ENCODE measurements at regions not wholly inside any gene's neighbourhood (a gene's known extent, or its start where the extent isn't known, plus 50 kb on each side); places are given as distances from the start of the nearest gene placed in this dataset.

GRCh38 chr5:72599065-72599433 is 91.8 kb upstream of the ZNF366 start:
- intact Hi-C loops (cut with DNase I), result no loop called here

GRCh38 chr5:72598401-72599064 is 91.3 kb upstream of the ZNF366 start:
- Histone ChIP-seq H3K9me3 (no peaks in the 10 kb centered on the region), H3K4me1 (peaks cover 11 to 20% of the 10 kb centered on the region in 2 donors), H3K27ac (peak overlapping the region in 2 of 3 donors; percentile 16 to 33), H3K36me3 (no peaks in the 10 kb centered on the region), H3K4me3 (replicated peaks in 1 of 3) (no peak overlapping the region), H3K27me3 (no peaks in the 10 kb centered on the region)
- TF ChIP-seq POLR2A (IDR thresholded peaks at IDR 0.05), result no peak
- intact Hi-C loops (cut with DNase I), result no loop called here
- 86 to 89% methylated on average over 5 of the region's 5 CpGs for WGBS, 2 donors
- DNase-seq, result no peak

More at GRCh38 chr5:72599065-72599433, 91.8 kb upstream of the ZNF366 start:
- Histone ChIP-seq H3K27ac (no peak overlapping the region), H3K4me1 (peaks cover 11 to 20% of the 10 kb centered on the region in 2 donors), H3K4me3 (replicated peaks in 1 of 3) (no peak overlapping the region), H3K9me3 (no peaks in the 10 kb centered on the region), H3K36me3 (no peaks in the 10 kb centered on the region), H3K27me3 (no peaks in the 10 kb centered on the region)
- no peak for DNase-seq
- 93 to 100% methylated on average over 2 of the region's 2 CpGs for WGBS, 2 donors
- TF ChIP-seq CTCF (IDR thresholded peaks at IDR 0.05), result no peak
- no peak for TF ChIP-seq POLR2A (IDR thresholded peaks at IDR 0.05)

GRCh38 chr5:72597456-72597948 is 90.3 kb upstream of the ZNF366 start:
- intact Hi-C loops (cut with DNase I), result no loop called here

GRCh38 chr5:72596956-72597355 is 89.7 kb upstream of the ZNF366 start:
- Histone ChIP-seq H3K9me3 (no peaks in the 10 kb centered on the region), H3K4me3 (replicated peaks in 1 of 3) (no peak overlapping the region), H3K4me1 (peaks cover 11 to 20% of the 10 kb centered on the region in 2 donors), H3K27me3 (no peaks in the 10 kb centered on the region), H3K27ac (peak overlapping the region in 2 of 3 donors; percentile 14 to 33), H3K36me3 (no peaks in the 10 kb centered on the region)
- no peak for DNase-seq
- 61 to 75% methylated on average over 3 of the region's 3 CpGs for WGBS, 2 donors
- TF ChIP-seq CTCF (IDR thresholded peaks at IDR 0.05), result no peak
- no peak for TF ChIP-seq POLR2A (IDR thresholded peaks at IDR 0.05)
- intact Hi-C loops (cut with DNase I), result no loop called here

More at GRCh38 chr5:72597456-72597948, 90.3 kb upstream of the ZNF366 start:
- H3K4me1 ChIP-seq, result peaks cover 11 to 20% of the 10 kb centered on the region in 2 donors
- no peak overlapping the region for H3K4me3 ChIP-seq (replicated peaks in 1 of 3)
- peak; percentile 12 to 22 for DNase-seq
- H3K36me3 ChIP-seq, result no peaks in the 10 kb centered on the region
- no peak for TF ChIP-seq POLR2A (IDR thresholded peaks at IDR 0.05)
- no peak for TF ChIP-seq CTCF (IDR thresholded peaks at IDR 0.05)
- peak overlapping the region; percentile 14 to 33 (median 16) for H3K27ac ChIP-seq
- 67 to 71% methylated on average over 5 of the region's 5 CpGs for WGBS, 2 donors
- no peaks in the 10 kb centered on the region for H3K27me3 ChIP-seq
- H3K9me3 ChIP-seq, result no peaks in the 10 kb centered on the region

- Histone ChIP-seq H3K4me1 (peaks cover 5 to 6% of the 10 kb centered on the region in 2 donors), H3K27me3 (no peaks in the 10 kb centered on the region), H3K9me3 (no peaks in the 10 kb centered on the region), H3K36me3 (no peaks in the 10 kb centered on the region), H3K4me3 (replicated peaks in 1 of 3) (no peak overlapping the region), H3K27ac (no peak overlapping the region)
- no peak for DNase-seq
- no peak for TF ChIP-seq CTCF (IDR thresholded peaks at IDR 0.05)
- TF ChIP-seq POLR2A (IDR thresholded peaks at IDR 0.05), result no peak
- 94 to 95% methylated on average over 4 of the region's 4 CpGs for WGBS, 2 donors
- intact Hi-C loops (cut with DNase I), result no loop called here
Measured at GRCh38 chr5:72588640-72589039, 81.4 kb upstream of the ZNF366 start.

All from thyroid gland (tissue), 4 donors.